GM23248 (cell line): ENCODE measurements at regions not wholly inside any gene's neighbourhood (a gene's known extent, or its start where the extent isn't known, plus 50 kb on each side); places are given as distances from the start of the nearest gene placed in this dataset.

Experiments used
- EZH2 ChIP-seq: fragments of 200-600 bp; sonication (generic); IDR thresholded peaks from 2 replicates; pipeline ENCODE4 v1.6.1; 2018; ENCODE audit warnings: antibody characterized with exemption, mild to moderate bottlenecking; ENCODE audit not compliant: insufficient read depth, poor library complexity, severe bottlenecking
- EZH2phosphoT487 ChIP-seq: fragments of 200-600 bp; sonication (generic); IDR thresholded peaks from 2 replicates; pipeline ENCODE4 v1.6.1; 2018; ENCODE audit warnings: antibody characterized with exemption, moderate library complexity, mild to moderate bottlenecking, low read depth; ENCODE audit not compliant: insufficient read depth

GRCh38 chr13:33917190-33917589 lies 99.2 kb downstream of the RFC3 start:
- TF ChIP-seq EZH2: no peak
- TF ChIP-seq EZH2phosphoT487: no peak
